ENCODE measurements at regions not wholly inside any gene's neighbourhood (a gene's known extent, or its start where the extent isn't known, plus 50 kb on each side); places are given as distances from the start of the nearest gene placed in this dataset.

- Histone ChIP-seq H3K4me1 (no peaks in the 10 kb centered on the region), H3K27me3 (no peaks in the 10 kb centered on the region), H3K27ac (no peak overlapping the region), H3K36me3 (ENCODE audit: low read depth, missing control alignments) (no peaks in the 10 kb centered on the region), H3K4me3 (no peak overlapping the region), H3K9me3 (no peaks in the 10 kb centered on the region)
- intact Hi-C loops (cut with DNase I; ENCODE audit: low total_unique reads): no loop called here
- 83 to 91% methylated on average over 4 of the region's 4 CpGs for WGBS, 2 donors
- TF ChIP-seq, protein P1, sequence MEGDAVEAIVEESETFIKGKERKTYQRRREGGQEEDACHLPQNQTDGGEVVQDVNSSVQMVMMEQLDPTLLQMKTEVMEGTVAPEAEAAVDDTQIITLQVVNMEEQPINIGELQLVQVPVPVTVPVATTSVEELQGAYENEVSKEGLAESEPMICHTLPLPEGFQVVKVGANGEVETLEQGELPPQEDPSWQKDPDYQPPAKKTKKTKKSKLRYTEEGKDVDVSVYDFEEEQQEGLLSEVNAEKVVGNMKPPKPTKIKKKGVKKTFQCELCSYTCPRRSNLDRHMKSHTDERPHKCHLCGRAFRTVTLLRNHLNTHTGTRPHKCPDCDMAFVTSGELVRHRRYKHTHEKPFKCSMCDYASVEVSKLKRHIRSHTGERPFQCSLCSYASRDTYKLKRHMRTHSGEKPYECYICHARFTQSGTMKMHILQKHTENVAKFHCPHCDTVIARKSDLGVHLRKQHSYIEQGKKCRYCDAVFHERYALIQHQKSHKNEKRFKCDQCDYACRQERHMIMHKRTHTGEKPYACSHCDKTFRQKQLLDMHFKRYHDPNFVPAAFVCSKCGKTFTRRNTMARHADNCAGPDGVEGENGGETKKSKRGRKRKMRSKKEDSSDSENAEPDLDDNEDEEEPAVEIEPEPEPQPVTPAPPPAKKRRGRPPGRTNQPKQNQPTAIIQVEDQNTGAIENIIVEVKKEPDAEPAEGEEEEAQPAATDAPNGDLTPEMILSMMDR (IDR thresholded peaks at IDR 0.05): no peak
- TF ChIP-seq POLR2A (IDR thresholded peaks at IDR 0.05): no peak
- no peak for DNase-seq
Observed at GRCh38 chr12:123036466-123037285, 56.2 kb downstream of the ARL6IP4 start.

GRCh38 chr12:123035841-123036240 is 55.4 kb downstream of the ARL6IP4 start:
- TF ChIP-seq, protein P1 (IDR thresholded peaks at IDR 0.05): no peak
- TF ChIP-seq POLR2A (IDR thresholded peaks at IDR 0.05): no peak
- intact Hi-C loops (cut with DNase I; ENCODE audit: low total_unique reads): no loop called here
- Histone ChIP-seq H3K4me3 (no peak overlapping the region), H3K4me1 (no peaks in the 10 kb centered on the region), H3K9me3 (no peaks in the 10 kb centered on the region), H3K27ac (no peak overlapping the region), H3K27me3 (no peaks in the 10 kb centered on the region), H3K36me3 (ENCODE audit: low read depth, missing control alignments) (no peaks in the 10 kb centered on the region)
- 50 to 71% methylated on average over 5 of the region's 5 CpGs for WGBS, 2 donors
- DNase-seq: no peak

DNA sequence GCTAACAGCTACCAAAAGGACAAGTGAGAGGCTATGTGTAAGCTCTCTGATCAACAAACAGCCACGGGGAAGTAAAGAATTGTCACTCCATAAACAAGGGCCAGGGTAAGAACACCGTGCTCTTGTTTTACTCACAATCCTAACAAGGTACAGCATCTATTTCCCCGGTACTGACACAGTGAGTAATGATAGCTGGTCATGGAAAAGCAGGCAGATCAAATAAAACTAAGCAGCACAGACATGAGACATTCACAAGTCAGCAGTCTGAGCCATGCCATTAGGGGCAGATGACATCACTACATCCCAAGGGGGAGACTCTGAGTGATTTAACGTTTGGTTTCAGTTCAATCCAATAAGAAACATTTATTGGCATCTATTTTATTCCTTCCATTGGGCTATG is 54.4 kb downstream of the ARL6IP4 start:
- Histone ChIP-seq H3K9me3 (no peaks in the 10 kb centered on the region), H3K27ac (no peak overlapping the region), H3K4me3 (no peak overlapping the region), H3K4me1 (no peaks in the 10 kb centered on the region), H3K27me3 (no peaks in the 10 kb centered on the region), H3K36me3 (ENCODE audit: low read depth, missing control alignments) (no peaks in the 10 kb centered on the region)
- TF ChIP-seq, protein P1 (IDR thresholded peaks at IDR 0.05): no peak
- TF ChIP-seq POLR2A (IDR thresholded peaks at IDR 0.05): no peak
- intact Hi-C loops (cut with DNase I; ENCODE audit: low total_unique reads): no loop called here
- 70 to 76% methylated on average over 4 of the region's 4 CpGs for WGBS, 2 donors
- no peak for DNase-seq

DNA sequence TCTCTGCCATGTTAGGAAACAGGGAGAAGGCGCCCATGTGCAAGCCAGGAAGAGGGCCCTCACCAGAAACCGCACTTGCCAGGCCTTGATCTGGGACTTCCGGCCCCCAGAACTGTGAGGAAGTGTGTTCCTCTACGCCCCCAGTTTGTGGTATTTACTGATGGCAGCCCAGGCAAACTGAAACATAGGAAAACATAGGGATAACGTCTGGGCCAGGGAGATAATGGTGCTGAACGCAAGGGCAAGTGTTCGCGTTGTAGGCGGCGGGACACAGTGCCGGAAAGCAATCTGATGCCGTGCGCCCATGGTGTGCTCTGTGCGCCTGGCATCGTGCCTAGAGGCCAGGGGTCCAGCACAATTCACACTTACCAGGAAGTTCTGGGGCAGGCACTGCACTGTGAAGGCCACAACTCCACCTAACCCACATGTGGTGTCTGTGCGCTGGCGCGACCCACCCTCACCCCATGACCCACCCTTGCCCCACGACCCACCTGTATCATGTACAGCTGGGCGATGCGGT is 53.6 kb downstream of the ARL6IP4 start:
- H3K27me3 ChIP-seq: no peaks in the 10 kb centered on the region
- WGBS, 2 donors: 82 to 86% methylated on average over 21 of the region's 21 CpGs
- intact Hi-C loops (cut with DNase I; ENCODE audit: low total_unique reads): no loop called here
- H3K9me3 ChIP-seq: no peaks in the 10 kb centered on the region
- no peaks in the 10 kb centered on the region for H3K36me3 ChIP-seq (ENCODE audit: low read depth, missing control alignments)
- no peak for TF ChIP-seq POLR2A (IDR thresholded peaks at IDR 0.05)
- TF ChIP-seq, protein P1 (IDR thresholded peaks at IDR 0.05): no peak
- DNase-seq: no peak
- no peak overlapping the region for H3K27ac ChIP-seq
- no peaks in the 10 kb centered on the region for H3K4me1 ChIP-seq
- H3K4me3 ChIP-seq: no peak overlapping the region
